ENCODE measurements at regions not wholly inside any gene's neighbourhood (a gene's known extent, or its start where the extent isn't known, plus 50 kb on each side); places are given as distances from the start of the nearest gene placed in this dataset.
"Not testable (repeated sequence)": the region's sequence is repeated elsewhere in the genome, so short reads cannot be mapped to it uniquely, and the experiment has no call there.

DNA sequence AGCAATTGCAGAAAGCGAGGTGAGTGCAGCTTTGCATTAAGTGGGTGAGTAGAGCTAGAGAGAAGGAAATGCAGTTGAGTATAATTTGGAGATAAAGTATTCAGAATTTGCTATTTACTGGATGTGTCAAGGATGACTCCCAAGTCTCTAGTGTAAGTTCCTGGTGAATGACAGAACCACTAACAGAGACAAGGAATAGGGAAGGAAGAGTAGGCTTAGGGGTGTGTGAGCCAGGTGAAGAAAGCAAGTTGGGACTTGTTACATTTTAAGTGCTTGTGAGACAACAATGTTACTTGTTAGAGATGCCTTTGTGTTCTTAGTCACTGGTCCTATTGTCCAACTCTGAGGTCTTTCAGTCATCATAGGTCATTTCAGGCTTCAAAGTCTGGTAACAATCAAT lies 70.8 kb downstream of the TBC1D26 start:
- POLR2A ChIA-PET; CTCF ChIA-PET; H3K4me3 ChIP-seq (ENCODE audit: low read depth, low read length); DNase-seq (ENCODE audit: low read depth, low spot score): not testable (repeated sequence)

DNA sequence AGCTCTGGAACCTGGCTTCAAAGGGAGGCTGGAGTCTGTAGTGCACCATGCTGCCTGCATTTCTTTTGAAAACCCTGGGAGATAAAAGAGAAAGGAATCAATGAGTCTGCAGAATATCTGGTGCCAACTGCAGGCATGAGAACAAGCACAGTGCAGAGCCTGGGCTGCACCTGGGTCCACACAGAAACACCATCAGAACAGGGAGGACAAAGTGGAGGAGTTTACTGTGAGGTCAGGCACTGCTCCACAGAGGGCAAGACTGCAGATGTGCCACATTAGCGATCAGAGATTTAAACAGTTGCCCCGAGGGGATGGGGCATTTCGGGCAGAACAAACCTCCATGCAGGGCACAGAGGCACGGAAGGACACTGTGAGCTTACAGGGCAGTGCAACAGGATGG lies 74.7 kb downstream of the TBC1D26 start:
- POLR2A ChIA-PET, result not testable (repeated sequence)

DNA sequence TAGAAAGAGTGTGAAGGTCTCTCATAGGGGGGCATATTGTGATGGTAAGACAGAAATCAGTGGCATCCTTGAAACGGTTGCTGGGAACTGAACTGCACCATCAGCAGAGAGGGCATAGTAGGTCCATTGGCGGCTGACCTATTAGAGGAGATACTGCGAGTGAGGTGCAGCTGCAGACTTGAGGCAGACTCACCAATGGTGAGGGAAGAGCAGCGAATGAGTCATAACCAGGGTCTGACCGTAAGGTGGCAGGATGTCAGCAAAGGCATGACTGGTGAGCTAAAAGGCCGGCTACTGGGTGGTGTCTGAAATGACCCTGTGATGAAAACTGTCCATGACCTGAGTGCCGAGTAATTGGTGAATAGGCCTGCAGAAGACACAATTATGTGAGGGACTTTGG lies 81.3 kb downstream of the TBC1D26 start:
- H3K4me3 ChIP-seq (ENCODE audit: low read depth, low read length); CTCF ChIA-PET; DNase-seq (ENCODE audit: low read depth, low spot score); POLR2A ChIA-PET: not testable (repeated sequence)

More for the DNA sequence above, 74.7 kb downstream of the TBC1D26 start:
- DNase-seq (ENCODE audit: low read depth, low spot score); CTCF ChIA-PET; H3K4me3 ChIP-seq (ENCODE audit: low read depth, low read length): not testable (repeated sequence)

DNA sequence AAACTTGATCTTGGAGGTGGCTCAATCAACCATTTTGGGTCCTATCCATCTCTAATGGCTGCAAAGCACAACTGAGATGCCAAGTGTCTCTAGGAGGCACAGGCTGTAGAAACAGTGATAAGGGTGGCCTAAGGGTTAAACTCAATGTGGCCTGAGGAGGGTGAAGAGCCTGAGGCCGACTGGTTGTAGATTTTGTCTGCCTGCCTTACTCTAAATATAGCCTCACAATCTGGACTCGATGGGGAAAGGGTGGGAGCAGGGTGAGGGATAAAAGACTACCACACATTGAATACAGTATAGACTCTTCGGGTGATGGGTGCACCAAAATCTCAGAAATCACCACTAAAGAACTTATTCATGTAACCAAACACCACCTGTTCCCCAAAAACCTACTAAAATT lies 81.9 kb downstream of the TBC1D26 start:
- POLR2A ChIA-PET; CTCF ChIA-PET; H3K4me3 ChIP-seq (ENCODE audit: low read depth, low read length); DNase-seq (ENCODE audit: low read depth, low spot score): not testable (repeated sequence)

DNA sequence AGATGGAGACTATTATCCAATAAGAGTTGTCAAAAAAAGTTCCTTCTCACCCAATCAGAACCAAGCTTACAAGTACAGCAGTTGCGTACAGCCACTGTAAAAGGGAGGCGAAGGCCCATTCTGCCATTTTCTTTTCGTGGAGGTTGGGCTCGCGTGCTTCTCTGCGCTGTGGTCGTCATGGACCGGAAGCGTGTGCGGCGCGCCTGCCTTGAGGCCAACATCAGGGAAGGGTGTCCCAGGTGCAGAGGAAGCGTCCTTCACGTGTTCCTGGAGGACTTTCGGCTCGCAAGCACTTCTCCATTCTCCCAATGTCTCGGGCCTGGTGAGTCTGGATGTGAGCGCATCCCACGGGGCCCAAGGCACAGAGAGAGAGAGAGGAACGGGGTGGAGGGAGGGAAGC lies 85.8 kb downstream of the TBC1D26 start:
- DNase-seq (ENCODE audit: low read depth, low spot score); H3K4me3 ChIP-seq (ENCODE audit: low read depth, low read length); POLR2A ChIA-PET: not testable (repeated sequence)
- CTCF ChIA-PET, result interaction anchor here (1.0 kb wide), 1 partner anchor 10 kb away, joined by 3 read pairs; no protein-coding TSS in a partner anchor

DNA sequence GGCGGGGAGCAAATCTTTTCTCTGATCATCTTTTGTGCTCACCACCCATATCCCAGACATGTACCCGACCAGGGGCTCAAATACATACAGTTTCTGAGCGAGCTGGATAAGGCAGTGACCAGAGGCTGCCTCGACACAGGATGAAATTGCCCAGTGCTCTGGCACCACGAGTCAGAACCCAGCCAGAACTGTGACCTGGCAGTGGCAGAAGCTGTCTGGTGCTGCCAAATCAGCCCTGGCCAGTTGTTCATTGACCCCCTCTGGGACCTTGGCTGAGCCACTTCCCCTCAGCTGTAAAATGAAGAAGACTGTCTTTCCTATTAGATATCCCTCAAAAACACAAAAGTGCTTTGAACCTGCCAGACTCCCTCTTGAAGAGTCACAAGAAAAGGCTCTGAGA lies 90.2 kb downstream of the TBC1D26 start:
- DNase-seq (ENCODE audit: low read depth, low spot score); H3K4me3 ChIP-seq (ENCODE audit: low read depth, low read length); CTCF ChIA-PET; POLR2A ChIA-PET: not testable (repeated sequence)

DNA sequence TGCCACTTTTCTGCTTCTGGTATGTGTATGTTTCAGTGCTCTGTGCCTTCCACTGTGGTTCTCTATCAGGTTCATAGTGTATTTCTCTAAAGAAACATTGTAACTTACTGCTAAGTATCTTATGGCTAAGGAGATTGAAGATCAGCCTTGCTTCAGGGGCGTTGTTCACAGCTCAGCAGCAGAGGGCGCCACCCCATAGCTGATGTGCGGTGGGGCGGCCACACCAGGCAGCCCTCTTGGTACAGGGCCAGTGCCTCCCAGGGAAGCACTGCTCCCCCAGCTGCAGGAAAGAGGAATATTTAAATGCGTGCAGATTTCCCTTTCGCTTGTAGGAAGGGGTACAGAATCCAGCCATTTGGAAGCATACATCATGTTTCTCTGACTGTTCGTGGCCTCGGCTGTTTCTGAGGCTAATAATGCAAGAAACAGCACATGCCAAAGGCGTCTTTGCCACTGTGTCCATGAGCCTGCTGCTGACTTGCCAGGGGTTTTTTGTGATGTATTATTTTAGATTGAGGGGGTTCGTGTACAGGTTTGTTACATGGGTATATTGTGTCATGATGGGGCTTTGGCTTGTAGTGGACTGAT lies 96.7 kb downstream of the TBC1D26 start:
- not testable (repeated sequence) for H3K4me3 ChIP-seq (ENCODE audit: low read depth, low read length); DNase-seq (ENCODE audit: low read depth, low spot score)
- POLR2A ChIA-PET, result interaction anchor here (0.6 kb wide), 1 partner anchor 143 kb away, joined by 3 read pairs; no protein-coding TSS in a partner anchor
- CTCF ChIA-PET, result interaction anchor here (0.9 to 4.2 kb wide), 12 partner anchors 8 to 219 kb away, joined by 3 to 43 read pairs (median 4); partner anchors contain the start of genes ADORA2B, TTC19 and ZSWIM7
- TF ChIP-seq, protein P1, sequence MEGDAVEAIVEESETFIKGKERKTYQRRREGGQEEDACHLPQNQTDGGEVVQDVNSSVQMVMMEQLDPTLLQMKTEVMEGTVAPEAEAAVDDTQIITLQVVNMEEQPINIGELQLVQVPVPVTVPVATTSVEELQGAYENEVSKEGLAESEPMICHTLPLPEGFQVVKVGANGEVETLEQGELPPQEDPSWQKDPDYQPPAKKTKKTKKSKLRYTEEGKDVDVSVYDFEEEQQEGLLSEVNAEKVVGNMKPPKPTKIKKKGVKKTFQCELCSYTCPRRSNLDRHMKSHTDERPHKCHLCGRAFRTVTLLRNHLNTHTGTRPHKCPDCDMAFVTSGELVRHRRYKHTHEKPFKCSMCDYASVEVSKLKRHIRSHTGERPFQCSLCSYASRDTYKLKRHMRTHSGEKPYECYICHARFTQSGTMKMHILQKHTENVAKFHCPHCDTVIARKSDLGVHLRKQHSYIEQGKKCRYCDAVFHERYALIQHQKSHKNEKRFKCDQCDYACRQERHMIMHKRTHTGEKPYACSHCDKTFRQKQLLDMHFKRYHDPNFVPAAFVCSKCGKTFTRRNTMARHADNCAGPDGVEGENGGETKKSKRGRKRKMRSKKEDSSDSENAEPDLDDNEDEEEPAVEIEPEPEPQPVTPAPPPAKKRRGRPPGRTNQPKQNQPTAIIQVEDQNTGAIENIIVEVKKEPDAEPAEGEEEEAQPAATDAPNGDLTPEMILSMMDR (IDR thresholded peaks at IDR 0.05; ENCODE audit: insufficient read depth, low read length, missing control alignments), result peak; percentile 74

DNA sequence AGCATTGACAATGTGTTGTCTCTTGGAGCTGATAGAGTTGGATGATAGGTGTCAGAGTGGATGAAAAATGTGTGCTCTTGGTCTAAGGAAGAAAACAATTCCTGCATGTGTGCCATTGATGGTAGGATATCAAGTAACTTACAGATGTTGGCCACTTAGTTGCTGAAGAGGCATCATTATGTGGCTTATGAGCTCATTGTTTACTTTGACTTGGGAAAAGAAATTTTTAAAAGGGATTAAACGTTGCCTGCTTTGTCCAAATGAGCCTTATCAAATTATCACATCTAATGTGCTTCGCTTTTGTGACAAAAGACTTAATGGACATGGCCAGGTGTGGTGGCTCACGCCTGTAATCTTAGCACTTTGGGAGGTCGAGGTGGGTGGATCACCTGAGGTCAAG lies 98.1 kb downstream of the TBC1D26 start:
- DNase-seq (ENCODE audit: low read depth, low spot score); H3K4me3 ChIP-seq (ENCODE audit: low read depth, low read length); POLR2A ChIA-PET: not testable (repeated sequence)
- CTCF ChIA-PET, result interaction anchor here (0.6 to 4.2 kb wide), 2 partner anchors 166 to 169 kb away, joined by 3 to 43 read pairs; no protein-coding TSS in a partner anchor

DNA sequence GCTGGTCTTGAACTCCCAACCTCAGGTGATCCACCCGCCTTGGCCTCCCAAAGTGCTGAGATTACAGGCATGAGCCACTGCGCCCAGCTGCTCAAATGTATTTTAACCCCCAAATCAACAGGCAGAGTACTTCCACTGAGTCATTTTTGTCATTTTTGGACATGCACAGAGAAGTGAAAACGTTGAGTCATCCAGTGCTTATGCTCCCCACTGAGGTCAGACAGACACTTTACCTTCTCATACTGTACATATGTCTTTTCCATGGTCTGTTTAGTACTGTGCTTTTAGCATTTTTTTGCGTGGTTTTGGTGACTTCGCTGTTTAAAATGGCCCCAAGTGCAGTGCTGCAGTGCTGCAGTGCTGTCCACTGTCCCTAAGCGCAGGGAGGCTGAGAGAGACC lies 99.1 kb downstream of the TBC1D26 start:
- DNase-seq (ENCODE audit: low read depth, low spot score), result peak; percentile 38
- CTCF ChIA-PET, POLR2A ChIA-PET: not testable (repeated sequence)

DNA sequence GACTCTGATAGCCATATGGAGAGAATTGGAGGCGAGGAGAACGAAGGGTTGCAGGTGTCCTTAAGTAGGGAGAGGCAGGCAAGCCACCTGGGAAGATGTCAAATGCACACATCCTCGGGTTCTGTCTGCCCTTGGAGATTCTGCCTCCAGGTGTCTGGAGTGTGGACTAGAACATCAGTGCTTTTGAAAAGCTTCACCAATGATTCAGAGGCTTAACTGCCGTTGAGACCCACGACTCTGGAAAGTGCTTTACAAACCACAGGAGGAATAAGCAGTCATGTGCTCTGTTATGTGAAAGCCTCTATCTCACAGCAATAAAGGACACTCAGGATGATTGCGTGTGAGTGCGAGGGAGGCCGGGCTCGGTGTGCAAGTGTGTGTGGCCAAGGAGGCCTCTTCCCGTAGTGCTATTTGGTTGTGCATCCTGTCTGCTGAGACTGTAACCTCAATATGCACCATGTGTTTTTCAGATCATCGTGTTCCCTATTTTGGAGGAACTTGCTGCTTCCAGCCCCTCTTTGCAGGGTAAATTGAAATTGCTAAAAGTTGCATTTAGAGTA lies 100.9 kb downstream of the TBC1D26 start:
- POLR2A ChIA-PET; DNase-seq (ENCODE audit: low read depth, low spot score); H3K4me3 ChIP-seq (ENCODE audit: low read depth, low read length); CTCF ChIA-PET: not testable (repeated sequence)

More for the DNA sequence above, 99.1 kb downstream of the TBC1D26 start:
- H3K4me3 ChIP-seq (ENCODE audit: low read depth, low read length), result not testable (repeated sequence)

DNA sequence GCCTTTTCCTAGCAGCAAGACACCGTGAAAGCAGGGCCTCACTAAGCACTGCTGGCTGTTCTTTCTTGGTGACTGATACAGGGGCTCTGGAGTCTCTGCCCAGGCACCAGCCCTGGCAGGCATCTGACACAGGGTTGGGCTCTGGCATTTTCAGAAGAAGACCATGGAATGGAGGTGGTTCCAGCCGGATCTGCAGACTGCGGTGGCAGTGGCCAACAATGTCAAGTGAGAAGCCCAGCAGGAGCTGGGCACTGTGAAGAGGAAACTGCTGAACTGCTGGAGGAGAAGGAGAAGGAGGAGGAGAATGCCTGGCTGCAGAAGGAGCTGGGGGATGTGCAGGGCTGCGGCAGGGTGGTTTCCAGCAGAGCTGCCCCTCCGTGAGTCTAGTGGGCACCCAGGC lies 101.8 kb downstream of the TBC1D26 start:
- DNase-seq (ENCODE audit: low read depth, low spot score); POLR2A ChIA-PET; H3K4me3 ChIP-seq (ENCODE audit: low read depth, low read length); CTCF ChIA-PET: not testable (repeated sequence)

DNA sequence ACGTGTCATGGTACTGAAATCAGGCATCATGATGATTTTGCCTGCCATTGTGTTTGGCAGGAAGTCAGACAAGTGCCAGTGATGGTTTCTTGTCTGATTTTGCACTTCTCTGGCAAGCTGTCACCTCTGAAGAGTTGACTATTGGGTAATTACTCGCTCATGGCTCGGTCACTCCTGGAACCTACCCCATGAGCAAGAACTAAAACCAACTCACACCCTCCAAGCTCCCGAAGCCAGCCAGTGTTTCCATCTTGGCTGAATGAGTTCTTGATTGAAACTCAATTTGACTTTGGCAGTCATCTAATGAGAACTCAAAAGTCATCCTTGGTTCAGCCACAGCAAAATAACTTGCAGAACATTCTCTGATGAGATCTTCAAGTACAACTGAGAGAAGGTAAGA lies 103.4 kb downstream of the TBC1D26 start:
- CTCF ChIA-PET; H3K4me3 ChIP-seq (ENCODE audit: low read depth, low read length); POLR2A ChIA-PET; DNase-seq (ENCODE audit: low read depth, low spot score): not testable (repeated sequence)

DNA sequence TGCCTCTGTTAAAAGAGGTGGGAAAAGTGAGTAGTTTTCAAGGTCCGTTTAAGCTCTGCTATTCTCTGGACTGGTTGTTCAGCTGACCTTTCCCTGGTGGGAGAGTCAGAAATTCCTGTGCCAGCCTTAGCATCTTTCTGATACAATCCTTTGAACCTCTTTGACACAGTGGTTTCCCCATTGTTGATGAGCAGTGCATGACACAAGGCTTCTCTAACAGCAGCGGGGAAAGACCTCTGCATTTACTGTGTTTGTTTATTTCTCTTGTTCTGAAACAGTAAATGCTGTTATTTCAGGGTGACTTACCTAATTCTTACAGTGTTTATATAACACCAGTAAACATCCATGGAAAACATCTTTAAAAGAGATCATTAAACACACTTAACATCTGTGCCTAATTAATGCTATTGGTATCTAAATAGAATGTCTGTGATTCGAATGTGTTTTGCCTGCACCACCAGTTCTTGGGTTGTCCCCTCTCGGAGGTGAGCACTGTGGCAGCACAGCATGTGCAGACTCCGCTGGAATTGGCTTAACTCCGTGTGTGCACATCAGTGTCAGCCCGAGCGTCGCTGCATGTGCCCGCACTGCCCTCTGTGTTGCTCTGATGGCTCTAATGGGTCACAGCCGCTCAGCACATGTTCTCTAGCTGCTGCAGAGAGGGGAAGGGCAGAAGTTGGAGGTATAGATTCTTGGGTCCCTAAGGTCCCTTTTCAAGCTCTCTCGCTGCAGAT lies 104.3 kb downstream of the TBC1D26 start:
- H3K4me3 ChIP-seq (ENCODE audit: low read depth, low read length); DNase-seq (ENCODE audit: low read depth, low spot score); POLR2A ChIA-PET; CTCF ChIA-PET: not testable (repeated sequence)

DNA sequence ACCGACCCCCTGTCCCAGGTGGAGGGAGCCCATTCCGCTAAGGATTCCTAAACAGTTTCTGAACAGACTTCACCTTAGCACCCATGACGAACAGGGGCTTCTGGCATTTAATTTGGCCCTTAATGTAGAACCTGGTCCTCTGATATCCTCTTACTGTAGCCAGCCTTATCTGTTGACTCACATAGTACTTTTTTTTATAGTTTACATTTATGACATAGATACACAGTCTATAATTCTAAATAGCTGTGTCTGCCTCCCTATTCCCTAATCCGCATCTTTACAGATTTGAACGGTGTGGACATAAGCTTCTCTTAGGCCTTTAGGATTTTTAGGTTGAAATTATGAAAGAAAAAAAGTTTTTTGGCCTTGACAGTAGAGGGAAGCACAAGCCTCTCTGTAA lies 104.9 kb downstream of the TBC1D26 start:
- POLR2A ChIA-PET; H3K4me3 ChIP-seq (ENCODE audit: low read depth, low read length); CTCF ChIA-PET; DNase-seq (ENCODE audit: low read depth, low spot score): not testable (repeated sequence)

DNA sequence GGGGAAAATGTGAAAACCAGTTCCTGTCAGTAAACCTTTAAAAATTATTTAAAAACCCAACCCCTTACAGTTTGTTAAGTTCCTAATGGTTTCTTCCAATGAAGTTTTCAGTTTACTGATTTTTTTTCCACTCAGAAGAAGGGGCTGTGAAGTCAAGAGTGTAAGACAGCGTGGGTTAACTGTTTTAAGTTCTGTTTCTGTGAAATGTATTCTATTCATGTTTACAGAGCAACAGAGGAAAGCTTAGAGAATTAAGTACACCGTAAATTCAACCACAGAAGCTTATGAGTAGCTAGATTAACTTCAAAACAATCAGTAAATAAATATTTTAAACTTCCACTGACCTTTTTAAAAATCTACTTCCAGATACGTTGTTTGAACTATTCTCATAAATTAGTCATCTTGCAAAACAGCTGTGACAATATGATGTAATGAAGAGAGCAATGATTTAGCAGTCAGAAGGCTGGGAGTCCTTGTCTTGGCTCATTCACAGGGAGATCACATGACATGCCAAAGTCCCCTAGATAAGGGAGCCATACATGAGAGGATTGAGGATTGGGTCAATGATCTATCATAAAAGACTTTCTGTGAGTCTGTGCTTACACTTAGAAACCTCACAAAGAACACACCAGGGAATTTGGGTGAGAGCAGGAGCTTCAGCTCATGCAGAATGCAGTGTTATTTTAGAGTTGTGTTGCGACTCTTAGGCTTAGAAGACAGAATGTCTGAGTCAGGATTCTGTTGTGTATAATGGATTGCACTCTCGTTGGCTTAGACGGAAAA lies 97.3 kb upstream of the ADORA2B start:
- DNase-seq (ENCODE audit: low read depth, low spot score); H3K4me3 ChIP-seq (ENCODE audit: low read depth, low read length); POLR2A ChIA-PET; CTCF ChIA-PET: not testable (repeated sequence)

All from AG04449 (cell line).